GM18519 (cell line): ENCODE measurements at regions not wholly inside any gene's neighbourhood (a gene's known extent, or its start where the extent isn't known, plus 50 kb on each side); places are given as distances from the start of the nearest gene placed in this dataset.

Experiments
- ATAC-seq: cut with Tn5 transposase; IDR thresholded peaks from one replicate; pipeline ENCODE4 v1.9.1; 2021; ENCODE audit warnings: mild to moderate bottlenecking, moderate library complexity; ENCODE audit not compliant: unreplicated experiment, low FRiP score

- ATAC-seq: no peak
Observed at GRCh38 chr10:55305285-55305684, 504.3 kb upstream of the PCDH15 start.

GRCh38 chr10:55287346-55287745, 486.3 kb upstream of the PCDH15 start:
- no peak for ATAC-seq

DNA sequence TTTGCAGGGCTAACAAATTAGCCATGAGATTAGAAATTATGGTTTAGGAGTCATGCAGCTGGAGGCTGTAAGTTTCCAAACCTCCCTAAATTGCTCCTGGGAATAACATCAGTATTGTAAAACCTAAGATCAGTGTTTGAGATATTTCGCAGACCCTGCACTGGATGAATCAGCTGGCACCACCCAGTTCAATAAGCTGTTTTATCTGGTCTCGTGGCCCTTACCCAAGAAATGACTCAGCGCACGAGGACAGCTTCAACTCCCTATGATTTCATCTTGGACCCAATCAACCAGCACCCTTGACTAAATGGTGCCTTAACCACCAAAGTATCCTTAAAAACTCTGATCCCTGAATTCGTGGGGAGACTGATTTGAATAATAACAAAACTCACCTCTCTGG, 482.0 kb upstream of the PCDH15 start:
- no peak for ATAC-seq

GRCh38 chr10:55280696-55281095, 479.7 kb upstream of the PCDH15 start:
- ATAC-seq: no peak

DNA sequence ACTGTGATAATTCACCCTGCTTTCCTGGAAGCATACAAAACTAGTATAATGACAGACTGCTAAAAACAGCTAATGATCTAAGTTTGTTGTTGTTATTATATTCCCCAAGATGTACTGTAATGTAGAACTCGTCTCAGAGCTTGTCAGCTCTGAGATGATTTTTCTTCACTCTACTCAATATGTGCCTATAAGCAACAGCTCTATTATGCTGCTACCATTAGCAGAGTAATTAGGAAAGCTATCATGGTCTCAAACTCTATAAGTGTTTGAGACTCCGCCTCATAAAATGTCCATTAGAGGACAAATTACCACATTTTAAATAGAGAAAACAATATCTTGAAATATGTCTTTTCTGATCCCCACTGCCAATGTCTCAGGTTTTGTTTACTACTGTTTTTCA, 476.5 kb upstream of the PCDH15 start:
- no peak for ATAC-seq

DNA sequence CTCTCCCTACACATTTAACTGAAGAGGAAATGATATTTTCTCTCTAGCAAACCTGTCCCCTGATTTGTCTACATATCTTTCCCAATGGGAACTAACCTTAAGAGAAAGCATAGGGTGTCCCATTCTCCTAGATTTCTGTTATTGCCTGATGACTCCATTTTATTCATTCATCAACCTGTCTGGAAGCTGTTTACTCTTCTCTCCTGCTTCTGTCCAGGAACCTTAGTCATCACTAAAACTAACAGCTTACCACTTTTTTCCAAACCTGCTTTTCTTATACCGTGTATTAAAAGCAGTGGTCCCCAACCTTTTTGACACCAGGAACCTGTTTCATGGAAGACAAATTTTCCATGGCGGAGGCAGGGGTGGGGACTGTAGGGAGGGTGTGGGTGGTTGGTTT, 473.3 kb upstream of the PCDH15 start:
- no peak for ATAC-seq

DNA sequence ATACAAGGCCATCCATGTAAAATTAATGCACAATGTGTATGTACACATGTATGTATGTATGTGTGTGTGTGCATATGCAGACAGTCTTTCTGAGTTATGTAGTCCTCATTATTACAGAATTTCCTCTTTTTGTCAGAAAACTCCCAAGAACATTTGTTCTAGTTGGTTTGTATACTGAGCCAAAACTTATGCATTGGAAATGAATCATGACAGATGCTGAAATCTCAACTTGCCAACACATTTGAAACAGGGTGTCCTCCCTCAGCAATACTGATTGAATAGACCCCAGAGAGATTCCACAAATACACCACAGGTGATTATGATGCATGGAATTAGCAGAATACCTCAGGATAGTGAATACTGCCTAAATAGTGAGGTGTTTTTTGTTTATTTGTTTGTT, 472.9 kb upstream of the PCDH15 start:
- ATAC-seq: no peak

DNA sequence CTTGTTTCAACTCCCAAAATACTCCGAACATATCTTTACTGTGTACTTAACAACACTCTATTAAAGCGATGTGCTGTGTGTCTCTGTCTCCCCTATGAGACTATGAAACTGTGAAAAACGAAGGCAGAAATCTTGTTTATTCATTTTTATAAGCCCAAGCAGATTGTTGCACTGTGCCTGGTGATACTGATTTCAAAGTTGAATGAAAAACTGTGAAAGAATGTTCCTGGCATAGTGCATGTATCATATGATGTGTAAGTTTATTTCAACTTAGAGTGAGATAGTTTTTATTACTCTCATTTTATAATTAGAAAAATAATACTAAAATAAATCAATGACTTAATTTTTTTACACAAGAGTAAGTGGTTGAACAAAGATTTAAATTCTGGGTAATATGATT, 471.9 kb upstream of the PCDH15 start:
- ATAC-seq: no peak

DNA sequence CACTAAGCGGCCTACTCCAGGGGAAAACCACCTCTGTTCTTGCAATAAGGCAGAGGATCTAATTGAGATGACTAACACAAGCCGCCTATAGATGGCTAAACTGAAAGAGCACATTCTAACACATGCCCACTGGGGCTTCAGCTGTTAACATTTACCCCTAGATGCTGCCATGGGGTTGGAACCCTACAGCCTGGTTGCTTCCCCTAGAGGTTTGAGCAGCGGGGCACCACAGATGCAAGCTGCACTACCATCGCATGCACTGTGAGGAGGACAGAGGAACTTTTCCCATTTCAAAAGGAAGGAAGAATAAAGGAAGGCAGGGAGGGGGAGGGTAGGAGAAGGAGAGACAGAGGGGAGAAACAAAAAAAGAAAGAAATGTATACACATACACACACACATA, 465.8 kb upstream of the PCDH15 start:
- no peak for ATAC-seq

DNA sequence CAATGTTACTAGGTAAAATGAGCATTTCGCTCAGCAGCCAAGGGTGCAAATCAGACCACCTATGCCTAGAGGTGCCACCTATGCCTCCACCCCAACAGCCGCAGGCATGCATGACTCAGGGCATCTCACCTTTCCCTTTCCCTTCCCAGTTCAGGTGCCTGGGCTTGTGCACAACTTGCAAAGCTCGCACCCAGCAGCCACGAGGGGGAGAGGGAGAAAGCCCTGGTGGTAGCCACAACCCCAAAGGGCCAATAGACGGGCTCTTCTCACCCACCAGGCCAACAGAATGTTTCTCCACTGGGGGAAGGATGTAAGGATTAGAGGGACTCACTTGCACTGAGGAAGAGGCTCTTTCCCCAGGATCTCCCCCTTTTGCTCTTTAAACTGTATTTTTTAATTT, 462.3 kb upstream of the PCDH15 start:
- no peak for ATAC-seq

DNA sequence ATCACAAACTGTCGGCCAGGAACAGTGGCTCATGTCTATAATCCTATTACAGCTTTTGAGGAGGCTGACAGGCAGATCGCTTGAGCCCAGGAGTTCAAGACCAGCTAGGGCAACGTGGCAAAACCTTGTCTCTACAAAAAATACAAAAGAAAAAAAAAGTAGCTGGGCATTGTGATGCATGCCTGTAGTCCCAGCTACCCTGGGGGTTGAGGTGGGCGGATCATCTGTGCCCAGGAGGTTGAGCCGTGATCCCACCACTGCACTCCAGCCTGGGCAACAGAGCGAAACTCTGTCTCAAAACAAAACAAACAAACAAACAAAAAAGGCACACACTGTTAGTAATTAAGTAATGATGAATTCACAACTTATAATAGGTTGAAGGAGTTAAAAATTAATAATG, 441.5 kb upstream of the PCDH15 start:
- no peak for ATAC-seq

DNA sequence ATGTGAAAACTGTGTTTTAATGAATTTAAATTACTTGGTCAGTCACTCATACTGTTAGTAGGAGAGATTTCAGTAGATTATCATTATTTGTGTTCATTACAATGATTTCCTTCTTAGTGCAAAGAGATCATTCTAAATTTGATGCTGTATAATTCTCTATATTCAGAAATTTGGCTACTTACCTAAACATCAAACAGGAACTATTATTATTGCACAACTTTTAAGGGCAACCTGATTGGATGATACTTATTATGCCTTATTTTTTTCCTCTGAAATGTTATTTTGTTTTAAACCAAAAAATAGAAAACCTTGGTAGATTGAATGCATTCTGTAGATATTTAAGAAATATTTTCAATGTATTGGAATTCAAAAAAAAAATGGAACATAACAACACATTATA, 436.4 kb upstream of the PCDH15 start:
- ATAC-seq: no peak

DNA sequence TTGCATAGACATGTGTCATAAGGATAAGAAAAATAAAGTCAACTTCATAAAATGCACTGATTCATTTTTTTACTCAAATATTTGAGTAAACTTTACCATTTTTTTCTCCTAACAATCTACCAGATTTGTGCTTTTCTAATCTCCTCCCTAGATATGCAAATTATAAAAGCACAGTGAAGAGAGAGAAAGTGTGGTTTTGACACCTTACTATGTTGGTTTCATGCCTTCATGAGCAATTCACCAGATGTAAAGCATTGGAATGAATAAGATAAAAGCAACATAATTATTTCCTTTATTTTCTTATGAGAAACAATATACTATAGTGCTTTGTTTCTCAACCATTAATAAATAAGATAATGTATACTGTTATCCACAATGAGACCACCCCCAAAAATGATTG, 432.5 kb upstream of the PCDH15 start:
- ATAC-seq: peak; percentile 90

GRCh38 chr10:55233090-55233489, 432.1 kb upstream of the PCDH15 start:
- ATAC-seq: peak; percentile 27

DNA sequence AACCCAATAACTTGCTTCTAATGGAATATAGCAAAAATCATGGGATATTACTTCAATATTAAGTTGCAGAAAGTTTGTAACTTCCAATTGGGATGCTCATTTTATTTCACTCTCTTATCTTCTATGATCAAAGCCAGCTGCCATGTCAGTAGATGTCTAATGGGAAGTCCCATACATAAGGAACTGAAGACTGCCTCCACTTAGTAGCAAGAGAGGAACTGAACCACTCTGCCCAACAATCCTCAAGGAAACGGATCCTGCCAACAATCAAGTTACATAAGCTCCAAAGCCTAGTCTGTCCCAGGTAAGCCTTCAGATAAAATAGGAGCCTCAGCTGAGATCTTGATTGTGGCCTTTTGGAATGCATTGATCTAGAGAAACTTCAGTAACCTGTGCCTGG, 431.5 kb upstream of the PCDH15 start:
- no peak for ATAC-seq

GRCh38 chr10:55227967-55228366, 426.9 kb upstream of the PCDH15 start:
- no peak for ATAC-seq

- ATAC-seq: no peak
Observed at GRCh38 chr10:55224007-55224781, 423.2 kb upstream of the PCDH15 start.

GRCh38 chr10:55223352-55223751, 422.3 kb upstream of the PCDH15 start:
- ATAC-seq: no peak

DNA sequence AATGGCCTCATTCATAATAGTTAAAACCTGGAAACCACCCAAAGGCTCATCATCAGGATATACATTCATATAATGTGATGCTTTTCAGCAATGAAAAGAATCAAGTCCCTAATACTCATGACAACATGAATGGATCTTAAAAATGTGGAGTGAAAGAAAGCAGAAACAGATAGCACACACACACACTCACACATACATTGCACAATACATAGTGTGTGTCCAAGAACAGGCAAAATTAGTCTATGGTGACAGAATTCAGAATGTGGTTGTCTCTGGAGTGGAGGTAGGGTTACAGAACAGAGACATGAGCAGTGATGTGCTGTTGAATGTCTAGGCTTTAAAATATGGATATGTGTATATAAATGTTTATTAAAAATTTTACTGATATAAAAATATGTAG, 419.9 kb upstream of the PCDH15 start:
- ATAC-seq: no peak

DNA sequence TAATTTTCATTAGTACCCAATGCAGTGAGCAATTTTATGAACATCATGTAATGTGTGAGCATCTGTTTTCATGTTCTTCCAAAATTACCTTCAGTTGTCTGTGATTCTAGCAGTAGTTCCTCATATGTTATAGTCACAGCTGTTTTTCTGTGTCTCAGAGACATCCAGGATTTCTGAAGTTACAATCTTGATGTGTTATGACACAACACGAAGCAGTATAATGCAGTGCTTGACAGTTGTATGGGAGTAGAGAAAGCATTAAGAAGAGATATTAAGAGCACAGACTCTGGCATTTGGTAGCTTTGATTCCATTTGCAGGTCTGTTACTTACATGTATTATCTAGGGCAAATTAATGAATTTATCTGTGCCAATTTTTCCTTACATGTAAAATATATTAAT, 414.7 kb upstream of the PCDH15 start:
- no peak for ATAC-seq

- ATAC-seq: no peak
Observed at GRCh38 chr10:55214608-55215007, 413.6 kb upstream of the PCDH15 start.

DNA sequence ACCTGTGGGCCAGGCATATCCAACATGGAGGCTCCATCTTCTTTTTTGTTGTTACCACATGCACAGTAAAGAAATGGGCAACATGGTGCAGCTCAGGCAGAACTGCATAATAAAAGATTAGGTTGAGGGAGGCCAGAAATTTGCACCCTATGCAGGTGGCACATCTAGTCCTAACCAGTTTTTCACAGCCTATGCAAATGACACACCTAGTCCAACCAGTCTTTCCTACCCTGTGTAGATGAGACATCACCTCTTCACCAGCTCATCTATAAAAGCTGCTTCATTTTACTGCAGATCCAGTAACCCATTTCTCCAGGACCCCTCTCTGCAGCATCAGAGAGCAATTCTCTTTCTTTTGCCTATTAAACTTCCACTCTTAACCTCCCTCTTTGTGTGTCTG, 411.0 kb upstream of the PCDH15 start:
- no peak for ATAC-seq

GRCh38 chr10:55203874-55204273, 402.8 kb upstream of the PCDH15 start:
- ATAC-seq: no peak
